SKM-1 treated with dmso at 0.1 percent for 144 hours (cell line): ENCODE measurements at regions not wholly inside any gene's neighbourhood (a gene's known extent, or its start where the extent isn't known, plus 50 kb on each side); places are given as distances from the start of the nearest gene placed in this dataset.

ENCODE experiments used
- DNase-seq: peaks from one replicate; lab custom pipeline; 2025; ENCODE audit not compliant: unreplicated experiment; lab: John Stamatoyannopoulos, UW

DNA sequence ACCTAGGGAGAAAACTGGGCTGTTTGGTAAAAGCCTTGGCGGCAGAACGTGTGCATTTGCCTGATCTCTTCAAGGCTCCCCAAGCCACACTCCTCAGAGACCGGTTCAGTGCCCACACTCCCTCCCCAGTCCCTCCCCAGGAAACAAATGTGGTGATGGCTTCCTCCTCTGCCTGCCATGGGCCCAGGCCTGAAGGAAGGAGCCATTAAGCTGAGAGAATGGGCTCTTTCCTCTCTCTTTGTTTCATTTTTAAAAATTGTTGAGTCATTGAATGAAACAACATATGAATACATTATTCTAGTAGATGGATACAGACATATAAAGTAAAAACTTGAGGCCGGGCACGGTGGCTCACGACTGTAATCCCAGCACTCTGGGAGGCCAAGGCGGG is 50.6 kb upstream of the YWHAQ start:
- peak; percentile 9 for DNase-seq

DNA sequence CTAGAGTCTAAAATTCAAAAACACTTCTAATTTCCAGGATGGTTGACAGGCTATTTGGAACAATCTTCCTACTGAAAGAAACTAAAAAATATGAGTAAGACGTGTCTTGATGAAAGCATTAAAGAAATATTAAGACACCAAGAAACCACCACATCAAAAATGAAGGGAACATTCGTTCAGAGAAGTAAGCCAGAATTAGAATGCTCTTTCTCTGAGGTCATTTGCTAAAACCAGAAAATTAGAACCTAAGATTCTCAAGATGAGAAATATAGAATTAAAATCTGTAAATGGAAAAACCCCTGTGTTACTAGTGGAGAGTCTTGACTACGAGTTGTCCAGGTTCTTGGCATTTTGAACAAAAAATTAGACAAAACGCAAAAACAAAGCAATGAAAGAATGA is 54.8 kb upstream of the YWHAQ start:
- DNase-seq = no peak

DNA sequence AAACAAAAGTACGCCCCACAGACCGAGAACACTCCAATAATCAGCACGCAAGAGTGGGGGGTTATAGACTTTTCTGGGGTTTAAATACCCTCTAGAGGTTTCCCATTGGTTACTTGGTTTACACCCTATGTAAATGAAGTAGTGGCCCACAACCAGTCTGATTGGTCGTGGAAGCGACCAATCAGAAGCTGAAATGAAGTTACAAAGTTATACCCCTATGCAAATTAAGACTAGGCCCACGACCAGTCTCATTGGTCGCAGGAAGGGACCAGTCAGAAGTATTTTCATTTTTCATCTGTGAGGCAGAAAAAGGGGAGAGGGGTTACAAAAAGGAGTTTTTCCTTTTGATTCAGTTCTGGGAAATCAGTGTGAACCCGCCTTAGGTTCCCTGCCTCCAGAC is 55.3 kb upstream of the YWHAQ start:
- no peak for DNase-seq

DNA sequence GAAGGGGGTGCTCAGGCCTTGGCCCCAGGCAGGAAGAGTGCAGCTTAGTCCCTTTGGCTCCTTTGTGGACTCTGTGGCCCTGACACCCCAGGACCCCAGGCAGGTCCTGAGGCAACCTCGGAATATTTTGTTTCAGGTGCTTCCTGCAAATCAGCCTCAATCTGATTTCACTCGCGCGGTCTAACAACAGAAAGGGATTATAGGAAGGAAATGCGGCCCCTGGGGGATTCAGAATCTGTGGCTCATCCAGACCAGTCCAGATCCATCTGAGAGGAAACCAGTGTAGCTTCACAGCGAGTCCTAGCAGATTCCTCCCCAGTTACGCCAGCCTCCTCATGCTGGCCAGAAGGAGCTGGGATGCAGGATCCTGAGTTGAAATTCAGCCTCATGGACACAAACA is 59.5 kb upstream of the YWHAQ start:
- DNase-seq = no peak

DNA sequence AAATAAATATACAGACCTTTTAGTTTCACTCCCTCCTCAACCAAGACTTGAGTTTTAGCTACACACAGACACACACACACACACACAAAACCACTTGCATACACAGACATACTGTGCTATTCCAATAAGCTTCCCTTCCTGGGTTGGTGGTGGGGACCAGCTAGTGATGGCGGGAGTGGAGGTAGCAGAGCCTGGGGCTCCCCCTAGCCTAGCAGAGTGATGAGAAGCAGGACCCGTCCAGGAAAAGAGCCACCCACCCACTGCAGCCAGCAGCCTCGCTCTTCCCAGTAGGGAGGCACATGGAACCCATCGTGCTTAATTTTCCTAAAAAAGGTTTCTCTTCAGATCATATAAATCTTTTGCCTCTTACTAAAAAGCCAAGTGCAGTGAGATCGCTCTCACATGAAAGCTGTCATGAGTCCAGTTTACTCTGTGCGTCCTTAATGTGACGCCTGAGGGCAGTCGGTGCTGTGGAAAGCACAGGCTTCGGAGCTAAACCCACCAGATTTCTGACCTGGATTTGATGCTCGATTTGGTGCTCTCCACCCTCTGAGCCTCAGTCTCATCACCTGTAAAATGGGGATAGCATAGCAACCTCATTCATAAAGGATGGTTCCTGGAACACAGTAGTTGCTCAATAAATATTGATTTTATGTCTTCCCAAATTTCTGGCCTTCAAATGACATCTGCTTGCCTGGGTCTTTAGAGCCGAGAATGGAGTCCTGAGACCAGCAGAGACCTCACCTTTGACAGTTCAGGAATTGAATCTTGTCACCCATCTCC is 60.1 kb upstream of the YWHAQ start:
- no peak for DNase-seq

DNA sequence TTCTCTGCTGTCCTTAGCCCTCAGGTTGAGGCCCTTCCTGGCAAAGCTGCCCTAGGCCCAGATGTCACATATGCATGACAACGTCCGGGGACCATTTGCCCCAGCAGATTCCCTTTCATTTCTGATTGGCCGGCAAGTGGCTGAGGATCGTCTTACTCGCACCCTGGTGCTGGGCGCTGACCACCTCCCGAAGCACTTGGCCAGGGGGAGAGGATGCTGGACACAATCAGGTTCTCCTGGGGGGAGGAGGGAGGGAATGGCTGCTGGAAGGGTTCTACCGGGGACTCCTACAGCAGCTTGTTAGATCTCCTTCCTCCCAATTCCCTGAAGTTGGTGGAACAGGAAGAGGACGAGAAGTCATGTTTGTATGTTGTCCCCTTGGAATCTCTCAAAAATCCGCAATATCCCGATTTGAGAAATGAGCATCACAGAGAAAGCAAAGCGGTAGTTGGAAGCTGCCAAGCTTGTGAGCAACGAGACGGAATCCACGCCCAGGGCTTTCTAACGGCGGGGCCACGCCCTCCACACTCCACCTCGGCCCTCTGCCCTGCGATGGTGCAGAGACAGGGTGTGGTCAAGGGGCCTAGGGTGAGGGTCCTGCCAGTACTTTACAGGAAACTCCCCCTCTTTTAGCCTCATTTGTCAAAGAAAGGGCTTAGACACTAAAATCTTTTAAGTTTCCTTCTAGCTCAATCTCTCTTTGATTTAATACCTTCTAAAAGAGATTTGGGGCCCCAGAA is 61.8 kb upstream of the YWHAQ start:
- no peak for DNase-seq

DNA sequence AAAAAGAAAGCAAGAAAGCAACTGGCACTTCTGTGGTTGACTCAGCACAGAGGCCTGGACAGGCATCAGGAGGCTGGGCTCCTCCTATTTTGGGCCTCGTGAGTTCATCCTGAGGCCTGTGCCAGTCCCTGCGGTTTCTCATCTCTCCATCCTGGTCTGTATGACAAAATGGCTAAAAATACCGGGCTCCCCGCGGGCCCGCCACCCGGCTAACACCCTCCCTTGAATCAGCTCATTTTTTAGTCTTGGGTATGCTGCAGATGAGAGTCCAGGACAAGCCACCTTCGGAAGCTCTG is 62.3 kb upstream of the YWHAQ start:
- no peak for DNase-seq

DNA sequence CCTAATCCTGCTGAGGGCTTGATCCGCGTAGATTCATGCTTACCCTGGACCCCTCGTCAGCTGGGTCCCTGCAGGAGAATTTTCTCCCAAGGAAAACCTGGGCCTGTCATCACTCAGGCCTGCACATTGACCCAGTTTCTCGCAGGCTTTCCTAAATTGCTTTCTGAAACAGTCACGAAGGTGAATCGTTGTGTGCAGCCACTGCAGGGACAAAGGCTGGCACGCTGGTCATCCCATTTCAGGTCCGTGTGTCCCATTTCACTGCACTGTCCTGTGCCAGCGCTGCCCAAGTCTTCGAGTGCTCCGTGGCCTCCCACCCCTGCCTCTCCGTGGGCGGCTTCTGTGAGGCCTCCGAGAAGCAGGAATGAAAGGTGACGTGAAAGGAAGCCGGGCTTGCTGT is 62.8 kb upstream of the YWHAQ start:
- no peak for DNase-seq

DNA sequence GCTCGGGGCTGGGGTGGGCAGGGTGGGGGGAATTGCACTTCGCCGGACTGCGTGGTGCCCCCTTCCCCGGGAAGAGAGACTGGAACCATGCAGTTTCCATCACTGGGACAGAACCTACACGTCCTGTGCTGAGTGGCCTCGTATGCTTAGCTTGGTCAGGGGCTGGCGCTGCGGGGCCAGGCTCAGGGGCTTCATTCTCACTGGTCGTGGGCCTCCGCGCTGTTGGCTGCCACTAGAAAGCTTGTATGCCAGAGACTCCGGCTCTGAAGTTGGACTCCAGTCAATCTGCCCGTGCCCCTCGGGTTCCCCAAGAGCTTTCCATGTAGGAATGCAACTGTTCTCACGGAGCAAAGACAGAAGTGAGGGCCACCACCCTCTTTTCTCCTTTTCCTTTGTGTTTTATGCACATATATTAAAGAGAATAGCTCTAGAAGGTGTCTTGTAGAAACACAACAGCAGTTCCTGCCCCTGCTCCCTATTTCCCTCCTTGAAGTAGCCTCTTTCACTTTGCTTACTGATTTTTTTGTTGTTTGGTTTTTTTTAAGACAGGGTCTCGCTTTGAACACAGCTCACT is 64.0 kb upstream of the YWHAQ start:
- no peak for DNase-seq

DNA sequence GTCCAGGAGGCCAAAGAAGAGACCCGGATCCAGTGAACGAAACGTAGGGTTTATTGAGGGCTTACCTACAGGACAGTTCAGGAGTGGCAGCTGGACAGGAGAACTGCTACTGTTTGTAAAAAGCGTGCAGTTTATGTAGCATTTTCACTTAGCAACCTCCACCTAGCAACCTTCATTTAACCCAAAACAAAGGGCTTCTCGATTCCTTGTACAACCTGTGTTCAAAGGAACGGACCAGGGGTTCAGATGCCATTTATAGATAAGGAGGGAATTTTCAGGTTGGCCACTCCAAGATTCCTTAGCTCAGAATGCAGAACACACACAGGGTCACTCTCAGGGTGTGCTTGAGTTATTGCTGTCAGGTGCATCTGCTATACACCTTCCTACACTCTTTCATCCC is 65.1 kb upstream of the YWHAQ start:
- DNase-seq = no peak

DNA sequence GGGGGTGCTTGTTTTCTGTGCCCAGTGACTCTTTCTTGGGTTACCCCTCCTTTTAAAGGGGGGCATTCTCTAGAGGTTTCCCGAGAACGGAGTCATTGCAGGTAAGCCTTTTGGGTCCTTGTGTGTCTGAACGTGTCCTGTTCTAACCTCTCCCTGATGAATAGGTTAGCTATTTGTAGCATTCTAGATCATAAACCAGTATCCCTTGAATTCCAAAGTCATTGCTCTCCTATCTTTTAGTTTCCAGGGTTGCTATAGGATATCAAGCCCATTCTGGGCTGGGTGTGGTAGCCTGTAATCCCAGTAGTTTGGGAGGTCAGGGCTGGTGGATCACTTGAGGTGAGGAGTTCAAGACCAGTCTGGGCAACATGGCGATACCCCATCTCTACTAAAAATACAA is 65.9 kb upstream of the YWHAQ start:
- DNase-seq = no peak

DNA sequence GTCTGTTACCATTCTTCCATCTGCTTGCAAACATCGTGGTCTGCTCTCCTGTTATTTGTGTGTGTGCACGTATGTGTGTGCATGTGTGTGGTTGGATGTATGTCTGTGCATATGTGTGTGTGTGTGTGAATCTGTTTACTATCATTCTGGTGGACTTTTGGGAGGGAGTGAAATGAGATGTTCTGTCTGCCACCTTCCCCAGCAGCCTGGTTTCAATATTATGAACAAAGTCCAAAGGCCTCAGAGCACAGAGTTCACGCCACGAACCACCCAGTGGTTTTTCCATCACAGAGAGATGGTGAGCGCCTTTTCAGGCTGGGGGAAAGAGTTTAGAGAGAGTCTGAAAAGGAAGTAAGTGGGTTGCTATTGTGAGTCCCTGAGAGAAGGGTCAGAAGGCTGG is 67.1 kb upstream of the YWHAQ start:
- no peak for DNase-seq

DNA sequence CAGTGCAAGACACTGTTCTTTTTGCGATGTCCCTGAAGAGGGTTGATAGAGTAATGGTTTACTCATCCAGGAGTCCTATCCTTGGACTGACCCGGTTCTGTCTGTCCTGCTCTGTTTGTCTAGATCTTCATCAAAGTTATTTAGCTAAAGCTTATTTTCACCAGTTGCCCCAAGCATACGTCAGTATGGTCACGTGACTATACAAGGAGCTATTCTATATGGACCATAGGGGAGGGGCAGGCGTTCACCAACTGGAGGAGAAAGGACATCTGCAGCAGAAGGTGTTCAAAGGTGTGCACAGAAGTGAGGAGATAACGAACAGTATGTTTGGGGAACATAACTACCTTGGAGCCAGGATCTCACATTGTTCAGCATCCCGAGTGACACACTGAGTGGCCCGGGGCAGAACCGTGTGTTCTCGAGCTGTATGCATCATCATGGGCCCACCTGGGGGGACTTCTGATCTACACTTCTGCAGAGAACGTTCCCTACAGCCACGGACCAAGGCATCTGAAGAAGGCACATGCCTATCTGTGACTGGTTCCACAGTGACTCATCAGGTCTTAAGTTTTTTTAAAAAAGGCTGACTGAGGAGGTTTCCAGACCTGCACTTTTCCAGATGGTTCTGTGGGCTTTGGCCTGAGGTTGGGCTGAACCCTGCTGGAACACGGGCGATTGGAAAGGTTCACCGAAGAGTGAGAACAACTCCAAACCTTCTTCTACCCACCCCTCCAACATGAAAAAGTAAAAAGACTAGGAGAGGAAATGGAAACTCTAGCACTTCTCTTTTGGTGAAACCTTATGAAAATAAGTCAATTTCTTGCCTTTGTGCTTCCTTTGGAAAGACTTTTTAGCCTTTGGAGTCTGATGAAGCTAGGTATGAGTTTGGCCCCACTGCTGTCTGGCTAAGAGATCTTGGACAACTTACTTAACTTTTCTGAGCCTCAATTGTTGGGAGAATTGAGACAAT is 68.6 kb upstream of the YWHAQ start:
- DNase-seq = no peak

DNA sequence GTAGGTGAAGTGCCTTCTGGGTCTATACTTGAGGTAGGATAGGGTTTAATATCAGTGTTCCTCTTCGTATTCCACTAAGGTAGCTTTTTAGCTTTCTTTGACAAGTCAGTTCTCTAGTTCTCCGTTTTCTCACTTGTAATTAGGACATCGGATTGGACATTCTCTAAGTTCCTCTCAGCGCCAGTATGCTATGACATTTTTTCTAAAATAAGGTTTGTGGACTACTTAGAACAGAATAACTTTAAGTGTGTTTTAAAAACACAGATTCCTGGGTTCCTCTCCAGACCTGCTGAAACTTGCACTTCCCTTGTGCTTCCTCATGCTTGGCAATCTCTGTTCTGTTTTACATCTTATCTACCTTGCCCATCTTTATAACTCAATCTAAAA is 69.3 kb upstream of the YWHAQ start:
- DNase-seq = no peak

DNA sequence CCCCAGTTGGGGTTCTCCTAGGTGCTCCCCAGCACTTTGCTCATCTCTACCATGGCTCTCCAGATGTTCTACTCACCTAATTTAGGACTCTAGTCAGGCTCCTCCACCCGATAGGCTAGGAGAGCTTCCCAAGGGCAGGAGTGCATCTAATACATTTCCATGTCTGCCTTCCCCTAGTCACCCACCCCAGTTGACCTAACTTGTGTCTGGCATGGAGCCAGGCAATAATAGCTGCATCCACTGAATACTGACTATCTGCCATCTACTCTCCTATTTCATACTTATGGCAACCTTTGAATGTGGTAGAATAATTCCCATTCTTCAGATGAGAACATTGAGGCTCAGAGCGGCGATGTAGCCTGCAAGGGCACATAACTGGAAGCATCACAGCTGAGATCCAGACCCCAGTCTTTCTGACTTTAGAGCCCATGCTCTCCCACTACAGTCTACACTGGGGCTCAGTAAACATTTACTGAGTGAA is 71.8 kb upstream of the YWHAQ start:
- DNase-seq = no peak

DNA sequence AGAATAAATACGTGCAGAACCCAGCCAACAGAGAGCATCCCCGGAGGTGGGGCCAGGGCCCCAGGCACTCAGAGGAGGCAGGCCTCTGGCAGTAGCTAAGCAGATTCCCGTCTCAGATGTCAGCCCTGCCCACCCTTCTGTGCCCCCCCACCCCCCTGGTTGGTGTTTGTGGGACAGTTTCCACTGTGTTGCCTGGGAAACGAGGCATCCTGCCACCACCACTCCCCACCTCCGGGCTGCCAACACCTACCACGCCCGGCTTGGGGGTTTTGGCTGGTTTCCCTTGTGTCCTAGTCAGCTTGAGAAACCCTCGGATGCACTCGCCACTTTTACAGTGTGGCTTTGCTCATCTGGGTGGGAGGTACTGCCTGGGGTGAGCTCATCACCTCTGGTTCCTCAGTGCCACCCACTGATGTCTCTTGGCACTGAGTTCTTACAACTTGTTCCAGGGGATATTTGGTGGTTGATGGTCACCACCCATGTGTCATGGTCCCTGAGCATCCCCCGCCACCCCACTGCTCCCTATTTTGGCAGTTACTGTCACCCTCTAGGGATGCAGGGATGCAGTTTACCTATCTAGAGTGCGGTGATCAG is 72.4 kb upstream of the YWHAQ start:
- DNase-seq = no peak

DNA sequence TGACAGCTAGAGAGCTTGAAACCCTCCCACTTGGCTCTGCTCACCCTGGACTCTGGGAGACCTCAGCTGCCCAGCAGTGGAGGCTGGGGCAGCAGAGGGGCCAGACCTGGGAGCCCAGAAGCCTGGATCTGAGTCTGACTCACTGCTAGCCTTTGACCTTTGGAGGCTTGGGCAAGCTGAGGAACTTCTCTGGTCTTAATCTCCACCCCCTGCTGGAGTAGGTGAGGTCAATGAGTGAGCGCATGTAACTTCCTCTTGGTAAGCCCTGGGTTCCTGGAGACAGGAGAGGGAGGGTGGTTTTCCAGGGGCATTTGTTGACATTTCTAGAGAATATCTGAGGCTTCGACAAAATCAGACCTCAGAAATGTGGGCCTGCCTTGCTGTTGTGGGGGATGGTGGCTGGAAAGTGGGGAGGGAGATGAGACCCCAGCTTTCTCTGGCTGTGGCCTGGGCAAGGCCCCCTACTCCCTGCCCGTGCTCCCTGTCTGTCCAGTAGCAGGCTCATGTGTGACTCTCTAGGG is 73.0 kb upstream of the YWHAQ start:
- peak; percentile 91 for DNase-seq

DNA sequence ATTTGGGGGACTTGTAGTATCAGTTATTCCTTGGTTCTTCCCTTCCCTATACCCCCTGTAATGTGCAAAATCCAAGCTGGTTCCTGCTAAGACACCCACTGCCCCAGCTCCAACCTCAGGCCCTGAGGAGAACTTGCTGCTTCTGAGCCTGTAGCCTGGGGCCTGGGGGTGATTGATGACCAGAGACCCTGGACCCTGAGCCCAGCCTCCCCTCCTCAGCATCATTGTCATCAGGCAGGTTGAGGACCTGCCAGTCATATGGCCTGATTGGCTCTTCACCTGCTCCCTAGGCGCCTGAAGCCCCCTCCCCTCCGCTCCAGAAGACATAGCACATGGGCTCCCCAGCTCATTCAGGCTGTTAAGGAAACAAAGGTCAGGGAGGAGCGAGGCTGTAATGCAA is 73.8 kb upstream of the YWHAQ start:
- no peak for DNase-seq

DNA sequence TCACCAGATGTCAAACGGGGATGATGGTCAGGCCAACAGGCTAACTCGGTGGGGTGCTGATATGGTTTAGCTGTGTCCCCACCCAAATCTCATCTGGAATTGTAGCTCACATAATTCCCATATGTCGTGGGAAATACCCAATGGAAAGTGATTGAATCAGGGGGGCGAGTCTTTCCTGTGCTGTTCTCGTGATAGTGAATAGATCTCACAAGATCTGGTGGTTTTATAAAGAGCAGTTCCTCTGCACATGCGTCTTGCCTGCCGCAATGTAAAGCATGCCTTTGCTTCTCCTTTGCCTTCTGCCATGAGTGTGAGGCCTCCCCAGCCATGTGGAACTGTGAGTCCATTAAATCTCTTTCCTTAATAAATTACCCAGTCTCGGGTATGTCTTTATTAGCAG is 74.4 kb upstream of the YWHAQ start:
- DNase-seq = no peak

DNA sequence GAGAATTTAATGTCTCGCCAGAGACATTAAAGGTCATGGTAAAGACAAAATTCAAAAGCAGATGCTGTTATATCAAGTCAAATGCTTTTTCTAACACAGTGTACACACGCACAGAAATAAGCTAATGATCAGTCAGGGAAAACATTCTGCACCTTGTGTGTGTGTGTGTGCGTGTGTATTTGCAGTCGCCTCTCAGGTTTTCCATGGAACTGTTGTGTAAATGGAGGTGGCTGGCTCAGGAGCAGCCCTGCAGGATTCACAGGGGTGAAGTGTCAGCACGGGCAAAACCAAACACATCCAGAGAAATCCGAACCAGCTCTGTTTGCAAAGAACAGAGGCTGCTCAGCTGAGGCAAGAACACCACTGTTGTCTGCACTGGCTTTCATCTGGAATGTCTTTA is 76.2 kb upstream of the YWHAQ start:
- DNase-seq = no peak
